Pons (tissue), 1 donor: ENCODE measurements at regions not wholly inside any gene's neighbourhood (a gene's known extent, or its start where the extent isn't known, plus 50 kb on each side); places are given as distances from the start of the nearest gene placed in this dataset.
A peak's percentile ranks its signal among the peaks of the same experiment; 100 is the strongest.

Experiments used
- DNase-seq: peaks from one replicate; pipeline ENCODE4 v3.0.0-alpha.2; 2016; ENCODE audit warnings: low spot score

DNA sequence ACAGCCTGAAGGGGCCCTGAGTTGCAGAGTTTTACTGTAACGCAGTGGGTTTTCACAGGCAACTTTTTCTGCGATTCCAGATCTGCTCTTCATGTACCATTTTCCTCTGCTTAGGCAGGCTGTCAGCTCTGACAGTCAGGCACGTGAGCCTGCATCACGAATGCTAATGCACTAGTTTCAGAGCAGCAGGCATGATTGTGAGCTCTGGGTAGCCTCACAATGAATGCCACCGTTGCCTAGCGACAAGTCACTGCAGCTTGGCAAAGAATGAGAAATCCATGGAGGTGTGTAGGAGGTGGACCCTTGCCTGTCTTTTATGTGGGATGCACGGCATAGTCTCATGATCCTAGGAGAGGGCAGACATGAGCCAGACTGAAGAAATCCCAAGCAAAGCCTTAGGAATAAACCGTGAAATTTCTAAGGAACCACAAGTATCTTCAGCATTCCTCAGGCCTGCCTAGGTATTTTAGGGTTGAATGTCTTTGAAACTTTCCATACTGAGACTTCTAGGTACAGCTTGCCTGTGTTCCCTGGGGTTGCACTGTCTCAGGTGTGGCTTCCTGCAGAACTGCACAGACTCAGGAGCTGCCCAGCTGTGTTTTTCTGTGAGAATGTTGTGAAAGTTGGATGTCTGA, 774.7 kb upstream of the TSPY4 start:
- DNase-seq: no peak

DNA sequence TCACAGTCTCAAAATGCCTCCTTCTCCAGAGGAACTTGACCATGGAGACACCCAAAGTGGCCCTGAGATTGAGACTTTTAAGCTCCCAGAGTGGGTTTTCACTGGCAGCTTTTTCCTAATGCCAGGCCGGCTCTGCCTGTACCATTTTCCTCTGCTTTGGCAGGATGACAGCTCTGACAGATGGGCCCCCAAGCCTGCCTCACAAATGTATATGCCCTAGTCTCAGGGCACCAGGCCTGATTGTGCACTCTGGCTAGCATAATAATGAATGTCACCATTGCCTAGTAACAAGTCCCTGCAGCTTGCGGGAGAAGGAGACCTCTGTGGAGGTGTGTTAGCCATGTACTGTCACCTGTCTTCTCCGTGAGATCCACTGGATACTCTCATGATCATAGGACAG, 772.8 kb upstream of the TSPY4 start:
- DNase-seq: no peak

DNA sequence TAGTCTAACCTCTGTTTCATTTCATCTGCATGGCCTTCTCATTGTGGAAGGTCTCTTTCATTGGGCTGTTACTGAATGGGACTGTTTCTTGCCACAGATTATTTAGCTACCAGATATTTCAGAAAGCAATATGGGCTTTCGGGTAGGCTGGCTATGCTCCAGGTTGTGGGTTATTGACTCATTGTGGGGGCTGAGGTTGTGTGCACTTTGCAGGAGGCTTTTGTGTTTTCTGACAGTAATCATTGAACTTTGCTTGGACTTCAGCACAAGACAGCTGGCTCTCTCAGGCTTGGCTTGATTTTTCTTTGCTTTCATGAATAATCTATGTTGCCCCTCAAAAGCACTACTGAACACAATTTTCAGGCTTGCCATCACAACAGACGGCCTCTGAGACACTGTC, 771.1 kb upstream of the TSPY4 start:
- no peak for DNase-seq

DNA sequence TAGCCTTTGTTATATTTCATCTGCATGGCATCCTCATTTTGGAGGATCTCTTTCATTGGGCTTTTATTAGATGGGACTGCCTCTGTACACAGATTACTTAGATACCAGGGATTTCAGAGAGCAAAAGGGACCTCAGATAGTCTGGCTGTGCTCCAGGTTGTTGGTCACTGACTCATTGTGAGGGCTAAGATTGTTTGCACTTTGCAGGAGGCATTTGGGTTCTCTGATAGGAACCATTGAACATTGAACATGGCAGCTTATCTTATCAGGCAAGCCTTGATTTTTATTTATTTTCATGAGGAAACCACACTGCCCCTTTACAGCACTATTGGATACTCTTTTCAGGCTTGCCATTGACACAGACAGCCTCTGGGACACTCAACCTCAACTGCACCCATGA, 766.9 kb upstream of the TSPY4 start:
- no peak for DNase-seq

DNA sequence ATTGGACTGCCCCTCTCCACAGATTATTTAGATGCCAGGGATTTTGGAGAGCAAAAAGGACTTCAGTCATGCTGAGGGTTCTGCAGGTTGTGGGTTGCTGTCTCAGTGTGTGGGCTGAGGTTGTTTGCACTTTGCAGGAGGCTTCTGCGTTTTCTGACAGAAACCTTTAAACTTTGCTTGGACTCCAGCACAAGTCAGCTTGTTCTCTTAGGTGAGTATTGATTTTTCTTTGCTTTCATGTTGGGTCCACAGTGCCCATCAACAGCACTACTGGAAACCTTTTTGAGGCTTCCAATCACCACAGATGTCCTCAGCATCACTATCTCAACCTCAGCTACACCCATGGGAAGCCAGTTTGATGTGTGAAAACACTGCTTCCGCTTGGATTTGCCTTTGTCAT, 764.3 kb upstream of the TSPY4 start:
- DNase-seq: no peak

DNA sequence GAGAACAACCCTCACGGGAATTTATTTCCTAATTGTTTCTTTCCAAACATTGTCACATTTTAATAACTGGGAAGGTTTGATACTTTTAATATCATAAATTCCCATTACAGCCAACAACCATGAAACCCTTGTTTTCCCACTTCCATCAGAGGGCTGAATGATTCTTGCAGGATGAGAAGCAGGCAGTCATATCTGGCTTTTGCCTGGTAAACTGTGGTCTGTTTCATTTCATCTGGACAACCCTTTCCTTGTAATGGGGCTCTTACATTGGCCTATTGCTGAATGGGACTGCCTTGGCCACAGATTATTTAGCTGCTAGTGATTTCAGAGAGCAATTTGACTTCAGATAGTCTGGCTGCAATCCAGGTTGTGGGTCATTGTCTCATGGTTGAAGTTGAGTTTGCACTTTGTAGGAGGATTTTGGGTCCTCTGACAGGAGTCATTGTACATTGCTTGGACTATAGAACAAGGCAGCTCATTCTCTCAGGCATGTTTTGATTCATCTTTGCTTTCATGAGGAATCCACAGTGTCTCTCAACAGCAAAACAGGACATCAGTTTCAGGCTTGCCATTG, 754.9 kb upstream of the TSPY4 start:
- DNase-seq: peak; percentile 89

DNA sequence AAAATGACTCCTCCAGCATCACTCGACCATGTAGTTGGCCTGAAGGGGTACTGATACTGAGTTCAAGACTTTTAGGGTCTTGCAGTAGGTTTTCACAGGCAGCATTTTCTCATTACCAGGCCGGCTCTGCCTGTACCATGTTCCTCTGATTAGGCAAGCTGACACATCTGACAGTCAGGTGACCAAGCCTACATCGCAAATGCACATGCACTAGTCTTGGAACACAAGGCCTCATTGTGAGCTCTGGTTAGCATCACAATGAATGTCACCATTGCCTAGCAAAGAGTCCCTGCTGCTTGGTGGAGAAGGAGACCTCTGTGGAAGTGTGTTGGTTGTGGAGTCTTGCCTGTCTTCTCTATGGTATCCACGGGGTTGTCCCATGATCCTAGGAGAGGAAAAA, 754.1 kb upstream of the TSPY4 start:
- DNase-seq: peak; percentile 86

DNA sequence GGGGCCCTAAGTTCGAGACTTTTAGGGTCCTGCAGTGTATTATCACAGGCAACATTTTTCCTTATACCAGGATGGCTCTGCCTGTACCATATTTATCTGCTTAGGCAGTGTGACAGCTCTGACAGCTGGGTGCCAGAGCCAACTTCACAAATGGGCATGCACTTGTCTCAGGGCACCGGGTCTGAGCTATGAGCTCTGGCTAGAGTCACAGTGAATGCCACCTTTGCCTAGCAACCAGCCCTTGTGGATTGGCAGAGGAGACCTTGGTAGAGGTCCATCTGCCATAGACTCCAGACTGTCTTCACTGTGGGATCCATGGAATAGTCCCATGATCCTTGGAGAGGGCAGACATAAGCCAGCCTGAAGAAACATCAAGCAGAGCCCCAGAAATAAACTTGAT, 746.6 kb upstream of the TSPY4 start:
- DNase-seq: no peak

DNA sequence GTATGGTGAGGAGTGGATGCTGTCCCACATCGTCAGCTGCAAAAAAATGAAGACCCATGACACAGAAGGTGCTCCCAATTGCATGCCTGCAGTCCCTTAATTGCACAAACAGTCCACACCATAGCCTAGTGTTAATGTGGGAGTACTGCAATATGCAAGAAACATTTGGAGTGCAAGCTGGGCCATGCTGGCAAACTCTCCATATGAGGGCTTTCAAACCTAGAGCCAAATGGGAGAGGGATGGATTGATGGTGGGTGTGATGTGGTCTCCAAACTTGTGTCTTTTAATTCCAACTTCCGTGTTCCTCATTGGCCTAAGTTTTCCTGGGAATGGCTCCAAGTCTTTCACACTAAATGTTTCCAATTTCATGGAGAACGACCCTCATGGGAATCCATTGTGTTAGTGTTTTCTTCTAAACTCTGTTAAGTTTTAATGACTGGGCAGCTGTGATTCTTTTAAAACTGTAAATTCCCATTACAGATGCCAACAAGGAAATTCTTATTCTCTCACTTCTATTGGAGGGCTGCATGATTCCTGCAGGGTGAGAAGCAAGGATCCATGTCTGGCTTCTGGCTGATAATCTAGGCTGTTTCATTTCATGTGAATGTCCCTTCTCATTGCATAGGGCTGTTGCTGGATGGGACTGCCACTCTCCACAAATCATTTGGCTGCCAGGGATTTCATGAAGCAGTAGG, 745.3 kb upstream of the TSPY4 start:
- DNase-seq: no peak

DNA sequence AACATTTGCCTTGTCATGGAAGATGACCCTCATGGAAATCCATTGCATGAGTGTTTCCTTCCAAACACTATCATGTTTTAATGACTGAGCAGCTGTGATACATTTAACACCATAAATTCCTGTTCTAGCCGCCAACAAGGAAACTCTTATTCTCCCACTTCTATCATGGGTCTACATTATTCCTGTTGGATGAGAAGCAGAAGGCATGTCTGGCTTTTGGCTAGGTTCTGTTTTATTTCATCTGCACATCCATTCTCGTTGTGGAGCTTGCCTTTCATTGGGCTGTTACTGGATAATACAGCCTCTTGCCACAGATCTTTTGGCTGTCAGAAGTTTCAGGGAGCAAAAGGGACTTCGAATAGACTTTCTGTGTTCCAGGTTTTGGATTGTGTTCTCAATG, 742.6 kb upstream of the TSPY4 start:
- no peak for DNase-seq

DNA sequence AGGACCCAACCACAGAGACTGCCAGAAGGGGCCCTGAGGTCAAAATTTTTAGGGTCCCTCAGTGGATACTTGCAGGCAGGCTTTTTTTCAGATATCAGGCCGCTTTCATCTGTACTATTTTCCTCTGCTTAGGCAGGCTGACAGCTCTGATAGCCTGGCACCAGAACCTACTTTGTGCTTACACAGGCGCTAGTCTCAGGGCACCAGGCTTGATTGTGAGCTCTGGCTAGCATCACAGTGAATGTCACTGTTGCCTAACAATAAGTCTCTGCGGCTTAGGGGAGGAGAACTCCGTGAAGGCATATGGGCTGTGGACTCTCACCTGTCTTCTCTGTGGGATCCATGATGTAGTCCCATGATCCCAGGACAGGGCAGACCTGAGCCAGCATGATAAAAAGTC, 738.1 kb upstream of the TSPY4 start:
- DNase-seq: no peak

DNA sequence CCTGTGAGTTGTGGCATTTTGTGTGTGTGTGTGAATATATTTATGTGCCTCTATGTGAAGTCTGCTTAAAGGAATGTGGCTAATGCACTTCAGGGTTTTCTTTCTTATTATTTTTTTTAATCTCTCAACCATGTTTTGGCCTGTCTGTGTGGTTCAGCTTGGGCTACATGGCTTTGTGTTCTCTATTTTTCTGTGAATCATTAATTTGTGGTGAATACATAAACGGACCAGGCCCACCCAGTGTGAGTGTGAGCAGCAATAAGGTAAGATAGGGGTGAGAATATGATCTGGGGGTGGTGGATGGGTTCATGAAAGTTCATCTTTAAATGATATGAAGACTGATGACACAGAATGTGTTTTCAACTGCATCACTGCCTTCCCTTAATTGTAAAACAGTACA, 726.6 kb upstream of the TSPY4 start:
- DNase-seq: no peak

DNA sequence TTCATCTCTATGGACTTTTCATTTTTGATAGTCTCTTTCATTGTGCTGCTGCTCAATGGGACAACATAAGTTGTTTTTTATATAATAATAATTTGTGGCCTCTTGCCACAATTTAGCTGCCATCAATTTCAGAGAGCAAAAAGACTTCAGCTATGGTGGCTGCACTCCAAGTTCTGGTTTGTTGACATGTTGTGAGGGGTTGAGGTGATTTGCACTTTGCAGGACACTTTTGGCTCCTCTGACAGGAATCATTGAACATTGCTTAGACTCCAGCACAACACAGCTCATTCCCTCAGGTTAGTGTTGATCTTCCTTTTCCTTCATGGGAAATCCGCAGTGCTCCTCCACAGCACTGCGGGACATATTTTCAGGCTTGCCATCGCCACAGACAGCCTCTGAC, 725.4 kb upstream of the TSPY4 start:
- no peak for DNase-seq

DNA sequence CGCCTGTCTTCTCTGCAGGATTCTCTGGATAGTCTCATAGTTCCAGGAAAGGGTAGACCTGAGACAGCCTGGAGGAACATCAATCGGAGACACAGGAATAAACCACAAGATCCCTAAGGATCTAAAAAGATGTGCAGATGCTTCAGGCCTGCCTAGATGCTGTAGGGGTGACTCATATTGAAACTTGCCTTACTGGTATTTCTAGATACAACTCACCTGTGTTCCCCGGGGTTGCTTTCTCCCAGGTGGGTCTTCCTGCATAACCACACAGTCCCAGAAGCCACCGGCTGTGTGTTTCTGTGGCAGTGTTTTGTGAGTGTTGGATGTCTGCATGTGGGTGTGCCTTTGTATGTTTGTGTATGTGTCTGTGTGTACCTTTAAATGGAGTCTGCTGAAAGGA, 719.0 kb upstream of the TSPY4 start:
- no peak for DNase-seq

DNA sequence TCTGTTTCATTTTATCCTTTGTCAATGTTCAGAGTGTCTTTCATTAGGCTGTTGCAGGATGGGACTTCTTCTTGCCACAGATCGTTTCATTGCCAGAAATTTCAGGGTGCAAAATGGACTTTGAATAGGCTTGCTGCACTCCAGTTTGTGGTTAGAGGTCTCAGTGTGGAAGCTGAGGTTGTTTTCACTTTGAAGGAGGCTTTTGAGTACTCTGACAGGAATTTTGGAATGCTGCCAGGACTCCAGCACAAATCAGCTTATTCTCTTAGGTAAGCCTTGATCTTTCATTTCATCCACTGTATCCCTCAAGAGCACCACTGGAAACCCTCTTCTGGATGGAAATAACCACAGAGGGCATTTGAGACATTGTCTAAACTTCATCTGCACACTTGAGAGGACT, 715.1 kb upstream of the TSPY4 start:
- DNase-seq: no peak

DNA sequence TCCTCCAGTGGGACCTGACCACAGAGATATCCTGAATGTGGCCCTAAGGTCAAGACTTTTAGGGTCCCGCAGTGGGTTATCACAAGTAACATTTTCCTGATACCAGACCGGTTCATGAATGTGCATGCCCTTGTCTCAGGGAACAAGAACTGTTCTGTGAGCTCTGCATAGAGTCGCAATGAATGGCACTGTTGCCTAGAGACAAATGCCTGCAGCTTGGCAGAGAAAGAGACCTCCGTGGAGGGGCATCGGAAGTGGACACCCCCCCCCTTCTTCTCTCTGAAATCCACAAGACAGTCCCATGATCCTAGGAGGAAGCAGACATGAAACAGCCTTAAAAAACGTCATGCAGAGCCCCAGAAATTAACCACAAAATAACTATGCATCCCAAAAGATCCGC, 714.4 kb upstream of the TSPY4 start:
- DNase-seq: peak; percentile 83

DNA sequence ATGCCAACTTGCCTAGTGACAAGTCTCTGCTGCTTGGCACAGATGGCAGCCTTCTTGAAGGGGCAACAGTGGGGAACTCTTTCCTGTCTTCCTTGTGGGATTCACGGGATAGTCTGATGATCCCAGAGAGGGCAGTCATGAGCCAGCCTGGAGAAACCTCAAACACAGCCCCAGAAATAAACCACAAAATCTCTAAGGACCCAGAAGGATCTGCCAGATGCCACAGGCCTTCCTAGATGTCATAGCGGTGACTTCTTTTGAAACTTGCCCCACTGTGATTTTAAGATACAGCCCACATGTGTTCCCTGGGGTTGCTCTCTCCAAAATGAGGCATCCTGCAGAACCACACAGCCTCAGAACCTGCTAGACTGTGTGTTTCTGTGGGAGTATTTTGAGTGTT, 707.6 kb upstream of the TSPY4 start:
- no peak for DNase-seq

DNA sequence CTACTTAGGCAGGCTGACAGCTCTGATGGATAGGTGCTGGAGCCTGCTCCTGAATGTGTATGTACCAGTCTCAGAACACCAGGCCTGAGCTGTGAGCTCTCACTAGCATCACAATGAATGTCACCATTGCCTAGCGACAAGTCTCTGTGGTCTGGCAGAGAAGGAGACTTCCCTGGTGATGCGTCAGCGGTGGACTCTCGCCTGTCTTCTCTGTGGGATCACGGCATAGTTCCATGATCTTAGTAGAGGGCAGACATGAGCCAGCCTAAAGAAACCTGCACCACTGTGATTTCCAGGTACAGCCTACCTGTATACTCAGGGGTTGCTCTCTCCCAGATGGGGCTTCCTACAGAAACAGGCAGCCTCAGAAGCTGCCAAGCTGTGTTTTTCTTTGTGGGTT, 699.2 kb upstream of the TSPY4 start:
- no peak for DNase-seq

DNA sequence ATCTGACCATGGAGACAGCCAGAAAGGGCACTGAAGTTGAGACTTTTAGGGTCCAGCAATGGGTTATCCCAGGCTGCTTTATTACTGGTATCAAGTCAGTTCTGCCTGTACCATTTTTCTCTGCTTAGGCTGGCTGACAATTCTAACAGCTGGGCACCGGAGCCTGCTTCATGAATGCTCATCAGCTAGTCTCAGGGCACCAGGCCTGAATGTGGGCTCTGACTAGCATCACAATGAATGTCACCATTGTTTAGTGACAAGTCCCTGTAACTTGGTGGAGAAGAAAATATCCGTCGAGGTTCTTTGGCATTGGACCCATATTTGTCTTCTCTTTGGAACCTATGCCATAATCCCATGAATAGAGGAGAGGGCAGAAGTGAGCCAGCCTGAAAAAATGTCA, 692.3 kb upstream of the TSPY4 start:
- DNase-seq: peak; percentile 91

DNA sequence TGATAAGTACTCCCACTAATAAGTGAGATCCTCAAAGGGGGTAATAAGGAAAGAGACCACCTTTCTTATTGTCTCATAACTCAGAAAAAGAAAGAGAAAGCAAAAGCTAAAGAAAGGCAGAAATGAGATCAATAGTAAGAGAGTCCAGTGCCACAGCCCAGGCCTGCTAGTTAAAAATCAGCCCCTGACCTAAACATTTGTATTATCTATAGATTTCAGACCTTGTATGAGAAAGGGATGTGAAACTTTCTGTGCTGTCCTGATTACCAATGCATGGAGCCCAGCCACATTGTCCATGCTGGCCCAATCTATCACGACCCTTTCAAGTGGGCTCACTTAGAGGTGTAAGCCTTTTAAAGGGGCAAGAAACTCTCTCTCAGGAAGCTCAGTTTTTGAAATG, 684.8 kb upstream of the TSPY4 start:
- DNase-seq: no peak

DNA sequence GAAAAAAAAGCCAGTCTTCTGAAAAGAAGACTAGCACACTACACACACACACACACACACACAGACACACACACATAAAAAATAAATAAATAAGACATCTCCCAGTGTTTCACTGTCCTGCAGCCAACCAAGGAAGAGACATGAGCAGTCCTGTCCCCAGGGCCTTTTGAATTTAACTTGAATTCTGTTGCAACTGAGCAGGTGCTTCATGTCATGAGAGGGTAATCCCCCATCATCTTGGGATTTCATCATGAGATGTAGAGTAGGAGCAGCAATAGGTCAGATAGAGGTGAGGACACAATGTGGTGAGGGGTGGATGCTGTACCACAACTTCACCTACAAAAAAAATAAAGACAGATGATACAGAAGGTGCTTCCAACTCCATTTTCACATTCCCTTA, 682.2 kb upstream of the TSPY4 start:
- DNase-seq: no peak

DNA sequence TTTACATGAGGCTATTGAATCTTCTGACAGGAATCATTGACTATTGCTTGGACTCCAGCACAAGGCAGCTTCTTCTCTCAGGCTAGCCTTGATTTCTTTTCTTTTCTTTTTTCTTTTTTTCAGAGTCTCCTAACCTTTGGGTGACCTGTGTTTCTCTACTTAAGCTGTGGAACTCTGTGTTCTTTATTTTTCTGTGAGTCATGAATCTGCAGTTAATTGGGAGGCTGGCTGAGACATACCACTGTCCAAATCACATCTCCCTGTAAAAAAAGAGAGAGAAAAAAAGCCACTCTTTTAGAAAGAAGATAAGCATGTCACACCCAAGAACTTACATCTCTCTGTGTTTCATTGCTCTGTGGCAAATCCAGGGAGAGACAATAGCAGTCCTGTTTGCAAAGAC, 681.2 kb upstream of the TSPY4 start:
- DNase-seq: no peak

DNA sequence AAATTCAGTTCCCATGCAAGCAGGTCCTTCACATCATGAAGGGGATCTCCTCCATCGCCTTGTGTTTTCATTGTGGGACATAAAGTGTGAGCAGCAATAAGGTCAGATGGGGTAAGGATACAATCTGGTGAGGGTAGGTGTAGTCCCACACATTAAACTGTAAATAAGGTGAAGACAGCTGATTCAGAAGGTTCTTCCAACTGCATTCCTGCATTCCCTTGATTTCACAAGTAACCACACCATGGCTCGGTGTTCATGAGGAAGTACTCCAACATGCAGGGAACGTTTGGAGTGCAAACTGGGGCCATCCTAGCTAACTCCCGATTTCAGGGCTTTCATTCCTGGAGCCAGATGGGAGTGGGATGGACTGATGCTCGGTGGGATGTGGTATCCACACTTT, 680.7 kb upstream of the TSPY4 start:
- no peak for DNase-seq

DNA sequence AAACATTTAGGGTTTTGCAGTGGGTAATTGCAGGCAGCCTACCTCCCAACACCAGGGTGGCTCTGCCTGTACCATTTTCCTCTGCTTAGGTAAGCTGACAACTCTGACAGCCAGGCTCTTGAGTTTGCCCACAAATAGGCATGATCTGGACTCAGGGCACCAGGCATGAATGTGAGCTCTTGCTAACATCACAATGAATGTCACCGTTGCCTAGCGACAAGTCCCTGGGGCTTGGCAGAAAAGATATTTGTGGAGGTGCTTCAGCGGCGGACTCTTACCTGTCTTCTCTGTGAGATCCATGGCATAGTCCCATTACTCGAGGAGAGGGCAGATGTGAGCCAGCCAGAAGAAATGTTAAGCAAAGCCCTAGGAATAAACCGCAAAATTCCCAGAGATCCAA, 677.5 kb upstream of the TSPY4 start:
- DNase-seq: no peak
